Inflammatory macrophage (primary cell): ENCODE measurements at regions not wholly inside any gene's neighbourhood (a gene's known extent, or its start where the extent isn't known, plus 50 kb on each side); places are given as distances from the start of the nearest gene placed in this dataset.
"Not testable (repeated sequence)": the region's sequence is repeated elsewhere in the genome, so short reads cannot be mapped to it uniquely, and the experiment has no call there.

ENCODE experiments used
- DNase-seq, 2 donors: peaks; one replicate each; pipeline ENCODE4 v3.0.0-alpha.2; 2020 to 2022

- no peak for DNase-seq
Measured at GRCh38 chr5:40221796-40222195, 457.9 kb upstream of the PTGER4 start.

- DNase-seq = no peak
Measured at GRCh38 chr5:40221255-40221654, 458.5 kb upstream of the PTGER4 start.

- DNase-seq = no peak
Measured at GRCh38 chr5:40220260-40220659, 459.5 kb upstream of the PTGER4 start.

- DNase-seq = no peak
Measured at GRCh38 chr5:40217553-40217952, 462.2 kb upstream of the PTGER4 start.

GRCh38 chr5:40210694-40211093 lies 469.0 kb upstream of the PTGER4 start:
- no peak for DNase-seq

- DNase-seq = no peak
Measured at GRCh38 chr5:40206030-40206429, 473.7 kb upstream of the PTGER4 start.

- DNase-seq = no peak
Measured at GRCh38 chr5:40204144-40204543, 475.6 kb upstream of the PTGER4 start.

GRCh38 chr5:40202814-40203440 lies 476.8 kb upstream of the PTGER4 start:
- no peak for DNase-seq

- no peak for DNase-seq
Measured at GRCh38 chr5:40198736-40199135, 481.0 kb upstream of the PTGER4 start.

- DNase-seq = not testable (repeated sequence)
Measured at GRCh38 chr5:40195574-40195973, 484.1 kb upstream of the PTGER4 start.

- no peak for DNase-seq
Measured at GRCh38 chr5:40191150-40191549, 488.6 kb upstream of the PTGER4 start.

- no peak for DNase-seq
Measured at GRCh38 chr5:40172721-40173120, 507.0 kb upstream of the PTGER4 start.

GRCh38 chr5:40171971-40172370 lies 507.7 kb upstream of the PTGER4 start:
- DNase-seq = no peak

- DNase-seq = no peak
Measured at GRCh38 chr5:40167283-40167682, 512.4 kb upstream of the PTGER4 start.

- DNase-seq = no peak
Measured at GRCh38 chr5:40166802-40167201, 512.9 kb upstream of the PTGER4 start.

GRCh38 chr5:40165789-40166728 lies 513.7 kb upstream of the PTGER4 start:
- DNase-seq = peak; percentile 16 to 22

GRCh38 chr5:40165106-40165788 lies 514.5 kb upstream of the PTGER4 start:
- no peak for DNase-seq

- DNase-seq = no peak
Measured at GRCh38 chr5:40160435-40160834, 519.3 kb upstream of the PTGER4 start.

GRCh38 chr5:40154194-40154593 lies 525.5 kb upstream of the PTGER4 start:
- no peak for DNase-seq

GRCh38 chr5:40150896-40151295 lies 528.8 kb upstream of the PTGER4 start:
- DNase-seq = no peak

GRCh38 chr5:40141896-40142295 lies 537.8 kb upstream of the PTGER4 start:
- DNase-seq = no peak

- no peak for DNase-seq
Measured at GRCh38 chr5:40141418-40141817, 538.3 kb upstream of the PTGER4 start.

- DNase-seq = no peak
Measured at GRCh38 chr5:40137223-40137622, 542.5 kb upstream of the PTGER4 start.
